GM18861 (cell line): ENCODE measurements at regions not wholly inside any gene's neighbourhood (a gene's known extent, or its start where the extent isn't known, plus 50 kb on each side); places are given as distances from the start of the nearest gene placed in this dataset.

Experiments
- ATAC-seq: cut with Tn5 transposase; IDR thresholded peaks from one replicate; pipeline ENCODE4 v1.9.1; 2021; ENCODE audit not compliant: unreplicated experiment

DNA sequence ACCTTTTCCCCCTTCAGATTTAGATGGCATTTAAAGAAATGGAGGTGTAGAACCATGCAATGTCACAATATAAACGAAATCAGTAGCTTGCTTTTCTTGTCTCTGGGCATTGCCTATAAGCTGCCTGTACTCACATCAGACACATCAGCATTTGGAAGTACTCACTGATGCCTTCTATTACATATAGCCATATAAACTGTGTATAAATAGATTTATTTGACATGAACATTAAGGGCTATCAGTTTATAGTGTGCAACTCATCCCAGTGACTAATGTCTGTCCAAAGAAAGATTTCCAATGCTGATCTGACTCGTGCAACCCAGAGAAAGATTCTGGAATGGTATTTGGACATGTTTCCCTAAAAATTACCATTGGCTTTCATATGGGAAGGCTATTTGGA is 417.9 kb upstream of the MAF start:
- ATAC-seq, result no peak

DNA sequence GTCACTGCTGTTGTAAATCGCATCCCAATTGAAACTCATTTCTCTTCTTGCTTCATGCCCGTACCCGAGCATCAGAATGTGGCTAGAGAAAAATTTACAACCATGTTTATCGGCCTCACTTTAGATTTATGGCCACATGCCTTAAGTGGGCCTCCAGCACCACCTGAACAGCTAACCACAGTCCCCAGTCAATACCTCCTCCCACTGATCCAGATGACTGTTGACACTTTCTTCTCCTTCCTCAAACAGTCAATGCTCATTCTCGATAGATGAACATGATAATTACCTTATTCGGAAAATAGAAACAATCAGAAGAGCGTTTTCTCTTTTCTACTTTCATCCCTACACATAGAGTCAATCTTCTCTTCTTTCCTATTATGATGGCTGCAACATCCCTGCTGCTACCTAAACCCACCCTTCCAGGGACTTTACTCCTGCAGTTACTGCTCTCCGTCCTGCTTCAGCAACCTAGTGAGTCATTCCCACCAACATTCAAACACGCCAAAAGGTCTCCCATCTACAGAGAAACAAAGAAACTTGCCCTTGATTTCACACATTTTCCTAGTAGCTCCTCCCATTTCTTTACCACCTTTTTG is 416.3 kb upstream of the MAF start:
- no peak for ATAC-seq

DNA sequence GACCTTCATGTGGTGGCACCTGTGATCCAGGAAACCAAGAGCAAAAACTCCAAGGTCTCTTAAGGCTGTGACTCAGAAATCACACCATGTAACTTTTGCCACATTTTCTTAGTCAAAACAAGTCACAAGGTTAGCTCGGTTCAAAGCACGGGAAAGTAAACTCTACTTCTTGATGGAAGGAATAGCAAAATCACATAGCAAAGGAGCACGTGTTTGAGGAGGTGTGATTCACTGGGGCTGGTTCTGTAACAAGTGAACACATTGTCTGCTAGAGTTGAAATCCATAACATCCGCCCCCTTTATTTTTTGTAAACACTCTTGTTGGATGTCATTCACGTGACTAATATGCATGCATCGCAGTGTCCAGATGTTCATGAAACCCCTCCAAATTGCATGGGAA is 415.0 kb upstream of the MAF start:
- ATAC-seq, result no peak

DNA sequence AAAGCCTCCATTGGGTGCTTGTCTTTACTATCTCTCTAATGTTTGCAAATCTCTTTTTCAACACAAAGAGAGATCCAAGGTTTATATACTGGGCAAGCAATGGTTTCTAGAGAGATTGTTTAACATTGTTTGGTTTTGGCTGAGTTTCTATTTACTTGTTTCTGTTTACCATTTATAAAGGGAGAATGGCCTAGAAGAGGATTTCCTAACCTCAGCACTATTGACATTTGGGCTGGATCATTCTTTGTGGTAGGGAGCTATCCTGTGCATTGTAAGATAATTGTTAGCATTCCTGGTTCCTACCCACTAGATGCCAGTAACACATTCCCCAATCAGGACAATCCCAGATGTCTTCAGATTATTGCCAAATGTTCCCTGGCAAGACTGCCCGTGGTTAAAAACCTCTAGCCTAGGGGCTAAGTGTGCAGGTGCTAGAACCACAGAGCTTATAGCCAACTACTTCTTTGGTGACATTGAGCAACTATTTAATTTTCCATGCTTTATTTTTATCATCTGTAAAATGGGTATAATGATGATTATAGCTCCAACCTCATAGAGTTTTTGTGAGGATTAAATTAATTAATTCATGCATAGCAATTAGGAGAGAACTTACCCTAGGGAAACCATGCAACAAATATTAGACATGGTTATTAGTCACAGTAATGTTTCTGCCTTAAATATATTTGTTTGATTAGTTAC is 413.9 kb upstream of the MAF start:
- no peak for ATAC-seq

DNA sequence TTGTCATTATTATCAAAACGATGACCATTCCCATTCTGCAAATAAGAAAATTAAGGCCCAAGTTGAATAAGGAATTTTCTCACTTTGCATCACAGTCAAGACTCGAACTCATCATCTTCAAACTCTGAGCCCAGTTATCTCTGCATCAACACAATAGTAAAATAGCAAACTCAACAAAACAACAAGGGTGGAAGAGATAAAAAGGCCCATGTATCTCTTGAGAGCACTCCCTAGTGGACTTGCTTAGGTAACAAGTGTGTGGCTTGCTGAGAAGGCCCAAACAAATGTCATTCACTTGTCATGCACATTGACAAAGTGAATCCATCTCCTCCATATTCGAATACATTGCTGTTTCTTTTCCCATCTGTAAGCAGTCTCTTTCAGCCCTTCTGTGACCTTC is 412.0 kb upstream of the MAF start:
- no peak for ATAC-seq

DNA sequence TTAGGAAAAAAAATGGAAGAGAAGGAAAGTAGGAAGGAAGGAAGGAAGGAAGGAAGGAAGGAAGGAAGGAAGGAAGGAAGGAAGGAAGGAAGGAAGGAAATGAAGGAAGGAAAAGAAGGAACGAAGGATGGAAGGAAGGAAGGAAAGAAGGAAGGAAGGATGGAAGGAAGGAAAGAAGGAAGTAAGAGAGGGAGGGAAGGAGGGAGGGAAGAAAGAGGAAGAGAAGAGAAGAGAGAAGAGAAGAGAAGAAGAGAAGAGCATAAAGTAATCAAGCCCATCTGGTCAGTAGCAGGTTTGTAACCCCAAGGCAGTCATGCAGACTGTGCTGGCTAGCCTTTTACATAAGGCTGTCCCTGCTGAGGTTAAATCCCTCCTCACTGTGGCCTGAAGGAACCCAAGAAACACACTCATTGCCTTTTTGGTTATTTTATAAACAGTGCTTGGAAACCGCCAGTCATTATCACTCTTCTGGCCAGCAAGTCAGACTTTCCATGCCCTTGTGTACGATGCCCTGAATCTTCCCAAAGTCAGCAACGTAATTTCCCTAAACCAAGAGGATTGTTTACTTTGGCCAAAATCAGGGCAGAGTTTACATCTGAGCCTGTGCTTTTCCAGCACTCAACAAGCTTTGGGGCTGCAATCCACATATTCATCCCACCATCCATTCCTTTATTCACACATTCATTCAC is 409.6 kb upstream of the MAF start:
- ATAC-seq, result no peak

DNA sequence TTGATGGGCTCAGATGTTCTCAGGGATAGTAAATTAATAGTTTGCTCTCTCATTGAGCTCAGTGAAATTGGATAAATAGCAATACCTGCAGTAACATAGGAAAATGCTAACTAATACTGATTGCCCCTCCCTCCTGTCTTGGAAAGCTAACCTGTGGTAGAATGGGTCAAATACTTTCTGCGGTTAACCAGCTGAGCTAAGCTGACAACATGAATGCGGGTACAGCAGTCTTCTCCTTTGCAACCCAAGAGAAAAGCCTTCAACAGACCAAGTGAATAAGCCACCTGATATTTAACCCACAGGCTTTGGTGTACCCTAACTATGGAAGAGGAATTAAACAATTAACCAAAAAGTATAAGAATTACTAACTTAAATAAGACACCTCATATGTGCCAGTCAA is 408.3 kb upstream of the MAF start:
- ATAC-seq, result no peak

DNA sequence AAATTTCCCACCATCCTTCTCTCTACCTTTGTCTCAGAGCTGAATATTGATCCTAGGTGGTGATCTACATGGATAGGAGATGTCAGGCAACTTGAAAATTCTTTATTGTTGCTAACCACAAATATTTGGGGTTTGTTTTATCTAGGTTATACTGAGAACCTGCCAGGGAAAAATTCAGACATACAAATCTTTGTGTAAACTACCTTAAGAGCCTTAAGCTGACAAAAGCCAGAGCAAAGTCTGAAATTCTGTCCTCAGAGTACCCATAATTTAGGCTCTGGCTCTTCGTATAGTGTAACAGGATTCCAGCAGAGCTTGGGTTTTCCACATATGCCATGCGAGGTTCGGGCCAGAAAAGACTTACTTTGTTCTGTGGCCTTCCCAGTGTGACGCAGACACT is 406.7 kb upstream of the MAF start:
- no peak for ATAC-seq

DNA sequence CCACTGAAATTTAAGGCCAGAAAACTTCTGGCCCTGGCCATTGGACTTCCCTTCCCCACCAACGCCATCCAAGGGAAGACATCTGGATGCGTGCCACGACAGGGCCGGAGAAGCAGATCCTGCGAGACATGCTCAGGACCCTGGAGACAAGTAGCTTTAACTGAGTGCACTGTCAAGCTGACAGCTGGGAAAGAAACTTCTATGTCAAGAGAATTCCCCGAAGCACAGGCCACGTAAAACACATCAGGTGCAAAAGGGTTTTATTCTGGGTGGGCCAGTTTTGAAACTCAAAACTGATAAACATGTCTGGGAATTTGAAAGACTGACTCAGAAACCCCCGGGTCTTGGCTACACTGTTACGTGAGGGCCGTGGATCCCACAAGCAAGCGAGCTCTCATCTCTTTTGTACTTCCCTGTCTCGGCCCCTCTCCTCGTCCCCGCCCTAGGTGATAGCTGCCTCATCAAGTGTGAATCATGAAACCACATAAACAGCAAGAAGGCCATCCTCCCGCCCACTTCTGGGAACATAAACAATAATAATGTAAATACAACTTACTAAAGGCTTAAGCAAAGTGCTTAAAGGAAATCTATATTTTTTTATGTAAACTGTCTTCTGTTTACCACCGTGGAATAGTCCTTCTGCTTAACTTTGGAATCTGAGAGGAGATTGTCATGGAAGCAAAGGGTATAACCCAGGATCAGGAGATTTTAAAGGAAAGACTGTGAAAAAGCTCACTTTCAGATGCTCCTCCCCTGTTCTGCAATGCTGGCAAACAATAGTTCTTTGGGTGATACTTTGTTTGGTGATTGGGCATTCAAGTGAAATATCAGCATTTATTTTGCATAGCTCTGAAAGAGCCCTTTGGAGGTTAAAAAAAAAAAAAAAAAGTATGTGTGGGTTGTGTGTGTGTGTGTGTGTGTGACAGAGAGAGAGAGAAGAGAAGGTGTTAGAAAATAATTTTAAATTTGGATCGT is 406.0 kb upstream of the MAF start:
- ATAC-seq, result no peak

DNA sequence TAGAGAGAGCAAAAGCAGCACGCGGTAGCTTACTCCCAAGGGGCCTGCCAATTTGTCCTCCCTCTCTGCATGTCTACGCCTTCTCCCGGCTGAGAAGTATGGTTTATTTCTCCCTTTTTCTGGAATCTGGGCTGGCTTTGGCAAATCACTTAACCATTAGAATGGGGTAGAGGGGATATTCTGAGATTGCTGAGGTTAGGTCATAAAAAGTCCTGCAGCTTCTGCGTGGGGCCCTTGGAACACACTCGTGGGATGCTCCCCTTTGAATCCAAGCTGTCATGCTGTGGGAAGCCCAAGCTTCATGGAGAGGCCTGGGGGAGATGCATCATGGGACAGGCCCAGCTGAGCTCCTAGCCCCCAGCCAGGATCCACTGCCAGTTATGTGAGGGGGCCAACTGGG is 403.6 kb upstream of the MAF start:
- ATAC-seq, result no peak

DNA sequence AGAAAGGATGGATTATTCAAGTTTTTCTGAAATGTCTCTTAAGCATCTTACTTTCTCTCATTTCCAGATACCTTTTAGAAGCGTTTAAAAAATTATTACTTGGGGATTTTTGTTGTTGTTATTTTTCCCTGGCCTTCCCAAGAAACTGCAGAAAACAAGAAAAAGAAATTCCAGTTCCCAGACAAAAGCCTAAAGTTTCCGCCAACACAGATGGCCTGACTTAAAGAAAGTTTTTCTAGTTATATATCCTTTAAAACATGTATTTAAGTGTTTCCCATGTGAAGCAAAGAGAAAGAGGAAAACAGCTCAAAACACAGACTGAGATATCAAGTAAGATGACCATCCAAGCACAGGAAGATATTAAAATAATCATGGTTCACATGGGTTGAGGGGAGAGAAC is 401.7 kb upstream of the MAF start:
- no peak for ATAC-seq

DNA sequence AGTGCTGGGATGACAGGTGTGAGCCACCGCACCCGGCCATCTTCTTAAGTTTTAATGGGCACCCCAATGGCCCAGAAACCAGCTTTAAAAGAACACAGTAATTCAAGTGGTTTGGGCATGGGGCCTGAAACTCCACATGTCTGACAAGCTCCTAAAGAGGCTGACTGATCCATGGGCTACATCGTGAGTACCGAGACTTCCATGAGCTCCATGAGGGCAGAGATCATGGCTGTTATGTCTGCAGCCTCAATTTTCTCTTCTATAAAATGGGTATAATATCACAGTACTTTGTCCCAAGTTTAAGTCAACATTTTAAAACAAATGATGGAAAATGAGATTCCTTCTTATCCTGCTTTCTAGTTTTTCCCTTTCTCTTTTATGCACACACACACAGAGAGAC is 397.6 kb upstream of the MAF start:
- ATAC-seq, result no peak

DNA sequence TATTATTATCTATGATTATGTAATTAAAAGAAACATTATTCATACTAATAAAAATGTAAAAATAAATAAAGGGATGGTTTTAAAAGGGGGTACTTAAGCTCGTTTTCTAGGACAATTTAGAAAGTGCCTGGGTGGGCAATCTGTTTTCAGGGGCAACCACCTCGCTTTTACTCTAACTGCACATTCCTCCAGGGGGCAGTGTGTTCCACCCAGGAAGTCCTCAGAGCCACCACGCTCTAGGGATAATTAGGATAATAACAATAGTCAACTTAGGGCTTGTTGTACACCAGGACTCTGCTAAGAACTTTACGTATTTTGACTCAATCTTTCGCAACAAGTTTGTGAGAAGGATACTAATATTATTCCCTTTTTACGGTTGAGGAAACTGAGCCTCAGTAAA is 396.7 kb upstream of the MAF start:
- ATAC-seq, result no peak

DNA sequence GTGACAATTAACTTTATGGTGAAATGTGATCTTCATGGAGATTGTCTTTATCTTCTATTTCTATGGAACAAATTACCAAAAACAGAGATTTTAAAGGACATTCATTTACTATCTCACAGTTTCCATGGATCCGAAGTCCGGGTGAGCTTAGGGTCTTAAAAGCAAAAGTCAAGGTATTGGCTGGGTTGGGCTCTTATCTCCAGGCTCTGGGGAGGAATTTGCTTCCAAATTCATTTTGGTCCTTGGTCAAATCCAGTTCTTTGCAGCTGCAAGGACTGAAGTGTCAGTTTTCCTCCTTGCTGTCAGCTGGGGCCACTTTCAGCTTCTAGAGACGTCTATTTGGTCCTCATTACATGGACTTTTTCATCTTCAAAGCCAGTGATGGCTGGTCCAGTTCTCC is 395.8 kb upstream of the MAF start:
- no peak for ATAC-seq

DNA sequence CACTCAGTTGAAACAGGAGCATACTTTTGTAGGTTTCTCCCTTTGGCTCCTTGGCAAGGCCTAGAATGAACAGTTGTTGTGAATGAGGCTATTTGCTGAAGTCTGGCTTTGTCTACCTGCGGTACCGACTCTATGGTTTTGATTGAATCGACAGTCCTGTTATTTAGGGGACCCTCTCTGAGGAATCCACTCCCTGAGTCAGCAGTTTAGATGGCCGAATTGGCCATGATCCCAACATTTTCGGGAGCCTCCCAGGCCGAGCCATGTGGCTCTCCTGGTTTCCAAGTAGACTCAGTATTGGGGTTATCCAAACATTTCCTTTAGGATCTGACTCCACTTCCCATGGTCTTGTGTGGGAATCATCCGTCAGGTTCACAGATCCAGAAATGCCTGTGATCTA is 394.8 kb upstream of the MAF start:
- no peak for ATAC-seq

DNA sequence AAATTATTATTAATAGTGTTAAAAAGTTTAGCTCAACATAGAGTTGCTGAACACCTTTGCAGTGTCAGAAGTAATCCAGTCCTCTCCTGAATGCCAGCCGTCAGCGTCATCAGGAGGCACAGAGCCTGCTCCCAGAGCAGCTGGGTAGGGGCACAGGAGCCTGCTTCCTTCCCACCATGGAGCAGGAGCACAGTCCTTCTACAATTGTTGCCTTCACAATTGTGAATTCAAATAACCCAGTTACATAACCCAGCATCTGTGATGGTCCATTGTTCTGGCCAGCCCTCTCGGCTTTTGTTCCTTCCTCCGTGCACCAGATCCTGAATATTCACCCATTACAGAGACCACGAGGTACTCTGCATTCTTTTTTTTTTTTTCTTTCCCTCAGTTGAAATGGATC is 393.9 kb upstream of the MAF start:
- no peak for ATAC-seq

DNA sequence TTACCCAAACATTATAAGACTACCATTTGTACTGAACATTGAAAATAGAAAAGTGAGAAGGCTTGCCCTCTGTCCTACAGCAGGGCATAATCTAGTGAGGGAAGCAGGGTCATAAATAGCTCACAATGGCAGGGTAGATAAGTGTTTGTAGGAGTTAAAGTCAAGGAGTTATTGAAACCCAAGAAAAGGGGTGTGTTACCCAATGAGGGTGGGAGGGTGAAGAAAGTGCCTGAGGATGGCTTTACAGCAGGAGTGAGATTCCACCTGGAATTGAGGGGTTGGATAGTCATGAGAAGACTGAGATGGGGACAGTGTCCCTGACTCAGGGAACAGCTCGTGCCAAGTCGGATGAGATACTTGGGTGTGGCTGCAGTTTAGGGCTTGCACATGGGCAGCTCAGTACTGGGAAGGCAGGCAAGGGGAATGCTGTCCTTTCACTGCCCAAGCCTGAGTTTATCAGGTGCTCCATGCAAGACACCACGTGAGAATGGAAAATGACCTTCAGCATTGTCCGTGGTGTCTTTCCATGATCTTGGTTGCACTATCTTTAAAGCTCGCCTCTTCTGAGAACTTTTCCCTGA is 393.2 kb upstream of the MAF start:
- ATAC-seq, result no peak

DNA sequence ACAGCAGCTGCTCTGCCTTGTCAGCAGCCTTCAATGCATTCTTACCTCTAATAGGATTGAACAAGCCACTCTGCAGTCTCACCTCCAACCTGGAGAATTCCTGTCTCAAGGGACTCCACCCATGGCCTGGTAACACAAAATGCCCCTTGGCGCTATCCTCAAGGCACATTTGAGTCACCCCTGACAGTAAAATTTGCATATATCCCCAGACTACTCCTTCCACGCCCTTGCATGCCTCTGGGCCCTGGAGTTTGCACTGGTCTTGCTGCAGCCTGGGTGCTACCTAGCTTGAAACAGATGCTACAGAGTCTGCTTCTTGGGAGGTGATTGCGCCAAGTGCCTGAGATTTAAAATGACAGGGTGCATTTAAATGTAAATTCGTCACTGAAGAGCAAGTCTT is 391.4 kb upstream of the MAF start:
- ATAC-seq, result no peak

DNA sequence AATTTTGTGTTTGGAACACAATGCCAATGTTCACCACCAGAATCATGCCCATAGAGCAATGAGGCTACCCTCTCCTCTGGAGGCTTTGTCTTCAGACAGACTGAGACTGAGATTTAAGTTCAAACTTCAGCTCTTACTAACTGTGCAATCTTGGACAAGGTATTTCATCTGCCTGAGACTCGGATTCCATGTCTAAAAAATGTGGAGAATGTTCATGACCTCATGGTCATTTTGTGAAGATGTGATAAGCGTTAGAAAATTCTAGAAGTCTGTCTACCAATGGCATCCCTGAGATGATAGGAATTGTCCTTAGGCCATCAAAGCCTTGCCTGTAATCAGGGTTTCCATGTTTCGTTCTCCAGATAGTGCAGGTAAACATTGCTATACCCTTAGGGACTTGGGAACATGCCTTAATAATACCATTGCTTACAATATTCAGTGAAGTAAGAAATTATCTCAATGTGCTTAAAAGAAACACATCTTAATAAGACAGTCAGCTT is 388.2 kb upstream of the MAF start:
- ATAC-seq, result no peak

DNA sequence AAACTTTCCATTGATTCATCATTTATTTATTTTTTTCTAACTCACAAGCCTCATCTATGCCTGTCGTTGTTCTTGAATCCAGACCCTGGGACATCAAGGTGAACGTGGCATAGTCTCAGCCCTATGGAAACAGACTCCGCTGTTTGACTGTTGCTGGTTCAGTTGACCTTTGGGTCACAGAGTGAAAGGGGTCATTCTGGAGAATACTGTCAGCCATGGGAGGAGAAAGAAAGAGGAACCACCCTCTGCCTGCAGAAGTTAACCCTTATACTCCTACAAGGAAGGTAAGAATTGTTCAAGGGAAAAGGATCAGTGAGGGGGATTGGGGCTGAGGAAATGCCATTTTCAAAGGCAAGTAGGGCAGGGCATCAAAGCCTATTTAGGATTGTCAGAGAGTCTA is 387.6 kb upstream of the MAF start:
- ATAC-seq, result no peak

DNA sequence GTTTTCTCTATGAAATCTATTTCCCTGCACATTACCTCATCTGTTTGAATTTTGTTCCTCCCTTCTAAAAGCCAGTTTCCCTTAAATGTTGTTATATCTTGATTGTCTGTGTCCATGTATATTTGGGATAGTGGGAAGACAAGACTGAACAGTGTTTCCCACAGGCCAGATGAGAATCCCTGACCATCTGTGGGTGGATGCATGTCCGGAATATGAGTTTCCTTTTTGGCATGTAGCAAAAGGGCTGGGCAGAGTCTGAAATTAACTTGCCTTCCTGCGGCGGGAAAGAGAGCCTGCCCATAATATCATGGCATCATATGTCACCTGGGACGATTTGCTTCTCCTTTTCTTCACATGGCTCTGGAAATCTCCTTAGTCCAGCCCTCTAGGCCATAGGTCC is 385.8 kb upstream of the MAF start:
- ATAC-seq, result no peak
